GM12878 (cell line): ENCODE measurements at regions not wholly inside any gene's neighbourhood (a gene's known extent, or its start where the extent isn't known, plus 50 kb on each side); places are given as distances from the start of the nearest gene placed in this dataset.
A peak's percentile ranks its signal among the peaks of the same experiment; 100 is the strongest.

Source experiments
- ATAC-seq: fragments of 200-7000 bp; cut with Tn5 transposase; 3 replicates; pipeline ENCODE4 v1.9.1; 2020; ENCODE audit warnings: mild to moderate bottlenecking, moderate library complexity
- BruUV-seq: library from RNA; stranded (reverse); fragments of 400-500 nt; replicated peaks from 2 replicates; lab custom pipeline; 2021; lab: Mats Ljungman, UMichigan
- CTCF ChIA-PET: fragments of 300-600 bp; sonication (Branson Sonifier 250); formaldehyde crosslinking; extraction: SDS; loops from one replicate; lab custom pipeline; 2021; ENCODE audit warnings: inconsistent platforms; lab: Yijun Ruan, JAX
- POLR2A ChIA-PET: fragments of 350-600 bp; formaldehyde crosslinking; extraction: SDS; loops from one replicate; lab custom pipeline; 2021; ENCODE audit warnings: inconsistent platforms; lab: Charles Lee
- RAD21 ChIA-PET: fragments of 300-600 bp; sonication (Branson Sonifier 250); formaldehyde crosslinking; loops from one replicate; lab custom pipeline; 2023; ENCODE audit warnings: antibody characterized with exemption; ENCODE audit not compliant: unreplicated experiment; lab: Charles Lee
- SMC1A ChIA-PET: fragments of 300-600 bp; sonication (Branson Sonifier 250); formaldehyde crosslinking; loops from one replicate; lab custom pipeline; 2023; ENCODE audit not compliant: unreplicated experiment, uncharacterized antibody; lab: Charles Lee
- DNase-seq: peaks from one replicate; pipeline ENCODE4 v3.0.0-alpha.2; 2011; ENCODE audit warnings: low read depth, low spot score
- FAIRE-seq: peaks from 3 replicates; lab custom pipeline; 2011; peaks lifted over from hg19 to GRCh38; lab: Jason Lieb, UNC
- H2AFZ ChIP-seq: 2 replicates; pipeline ENCODE4 v1.6.0; 2011; ENCODE audit warnings: low read depth, low read length, control low read depth; ENCODE audit not compliant: control insufficient read depth
- H3K27ac ChIP-seq: 2 replicates; pipeline ENCODE4 v1.5.1; 2011; ENCODE audit warnings: control low read depth; ENCODE audit not compliant: control insufficient read depth, insufficient read depth
- H3K27me3 ChIP-seq, 2 experiments: replicated peaks in 1 of 2; 2 replicates each; pipeline versions ENCODE4 v1.6.0 to v1.6.1; 2011; ENCODE audit warnings: low read length in 1 of 2; ENCODE audit not compliant: control insufficient read depth in 2 of 2, insufficient read depth in 2 of 2
- H3K36me3 ChIP-seq, 2 experiments: 2 replicates each; pipeline ENCODE4 v1.5.1; 2011; ENCODE audit warnings: low read length in 1 of 2; ENCODE audit not compliant: control insufficient read depth in 2 of 2, insufficient read depth in 2 of 2
- H3K4me1 ChIP-seq: 2 replicates; pipeline ENCODE4 v1.6.1; 2011; ENCODE audit warnings: mild to moderate bottlenecking, low read length, moderate library complexity, mixed read lengths; ENCODE audit not compliant: control insufficient read depth, insufficient read depth
- H3K4me2 ChIP-seq: 2 replicates; pipeline ENCODE4 v1.6.0; 2011; ENCODE audit warnings: control low read depth; ENCODE audit not compliant: control insufficient read depth, insufficient read depth
- H3K4me3 ChIP-seq: fragments of 200-600 bp; sonication (generic); 2 replicates; pipeline ENCODE4 v1.5.1; 2016
- H3K79me2 ChIP-seq: 2 replicates; pipeline ENCODE4 v1.6.0; 2011; ENCODE audit warnings: low read length; ENCODE audit not compliant: control insufficient read depth, insufficient read depth
- H3K9ac ChIP-seq: 2 replicates; pipeline ENCODE4 v1.8.0; 2011; ENCODE audit warnings: low read length, control low read depth, mixed read lengths; ENCODE audit not compliant: control insufficient read depth, insufficient read depth
- H3K9me3 ChIP-seq: replicated peaks from 3 replicates; pipeline ENCODE4 v1.5.1; 2011; ENCODE audit warnings: mild to moderate bottlenecking, low read length; ENCODE audit not compliant: control insufficient read depth, insufficient read depth
- H4K20me1 ChIP-seq: 2 replicates; pipeline ENCODE4 v1.6.0; 2011; ENCODE audit not compliant: control insufficient read depth, insufficient read depth
- BRCA1 ChIP-seq: IDR thresholded peaks from 2 replicates; pipeline ENCODE4 v1.6.1; 2011; ENCODE audit warnings: low read depth, low read length, improper control_type of control experiment
- CHD4 ChIP-seq: fragments of 200-600 bp; sonication (generic); IDR thresholded peaks from 2 replicates; pipeline ENCODE4 v1.6.1; 2016; ENCODE audit warnings: mild to moderate bottlenecking
- E2F4 ChIP-seq: IDR thresholded peaks from 2 replicates; pipeline ENCODE4 v1.6.1; 2012; ENCODE audit warnings: low read depth, low read length, improper control_type of control experiment
- FOXM1 ChIP-seq: IDR thresholded peaks from 2 replicates; pipeline ENCODE4 v1.6.1; 2012; ENCODE audit warnings: low read depth, mild to moderate bottlenecking, inconsistent platforms, low read length, moderate library complexity
- IKZF1 ChIP-seq: fragments of 450-650 bp; conservative IDR thresholded peaks from 2 replicates; pipeline ENCODE4 v1.6.1; 2017; ENCODE audit warnings: antibody characterized with exemption, mild to moderate bottlenecking
- PBX3 ChIP-seq: IDR thresholded peaks from 2 replicates; pipeline ENCODE4 v1.6.1; 2011; ENCODE audit warnings: mild to moderate bottlenecking, low read depth, low read length, moderate library complexity; ENCODE audit not compliant: insufficient replicate concordance
- RAD21 ChIP-seq: IDR thresholded peaks from 2 replicates; pipeline ENCODE4 v1.6.1; 2011; ENCODE audit warnings: mild to moderate bottlenecking, low read depth, low read length, moderate library complexity; ENCODE audit not compliant: insufficient read depth
- SUZ12 ChIP-seq: fragments of 200-600 bp; sonication (generic); IDR thresholded peaks from one replicate; pipeline ENCODE4 v1.6.1; 2018; ENCODE audit warnings: antibody characterized with exemption, mild to moderate bottlenecking; ENCODE audit not compliant: unreplicated experiment
- TARDBP ChIP-seq: IDR thresholded peaks from 2 replicates; pipeline ENCODE4 v1.6.1; 2016; ENCODE audit warnings: borderline replicate concordance
- WGBS: methylation state at CpG from one replicate; pipeline ENCODE4 v1.1.6; 2016; ENCODE audit warnings: low lambda C conversion rate; ENCODE audit not compliant: insufficient replicate concordance, insufficient coverage; ENCODE audit errors: missing lambda C conversion rate; 5-methylcytosine and 5-hydroxymethylcytosine counted together
- in situ Hi-C: fragments of 300-500 bp; cut with MboI; formaldehyde crosslinking; loops from 9 replicates; pipeline ENCODE4 v1.14.3; 2018; ENCODE audit warnings: mixed read lengths
- intact Hi-C: fragments of 100-400 bp; cut with micrococcal nuclease; formaldehyde crosslinking; loops from one replicate; pipeline ENCODE4 v1.14.2; 2022; ENCODE audit not compliant: unreplicated experiment
- TF ChIP-seq, protein P1 (sequence below): fragments of 450-650 bp; IDR thresholded peaks from 2 replicates; pipeline ENCODE4 v1.6.1; 2014; ENCODE audit warnings: mild to moderate bottlenecking
- TF ChIP-seq, protein P2 (sequence below): fragments of 450-650 bp; conservative IDR thresholded peaks from 2 replicates; pipeline ENCODE4 v1.6.1; 2017; ENCODE audit warnings: mild to moderate bottlenecking, moderate library complexity

DNA sequence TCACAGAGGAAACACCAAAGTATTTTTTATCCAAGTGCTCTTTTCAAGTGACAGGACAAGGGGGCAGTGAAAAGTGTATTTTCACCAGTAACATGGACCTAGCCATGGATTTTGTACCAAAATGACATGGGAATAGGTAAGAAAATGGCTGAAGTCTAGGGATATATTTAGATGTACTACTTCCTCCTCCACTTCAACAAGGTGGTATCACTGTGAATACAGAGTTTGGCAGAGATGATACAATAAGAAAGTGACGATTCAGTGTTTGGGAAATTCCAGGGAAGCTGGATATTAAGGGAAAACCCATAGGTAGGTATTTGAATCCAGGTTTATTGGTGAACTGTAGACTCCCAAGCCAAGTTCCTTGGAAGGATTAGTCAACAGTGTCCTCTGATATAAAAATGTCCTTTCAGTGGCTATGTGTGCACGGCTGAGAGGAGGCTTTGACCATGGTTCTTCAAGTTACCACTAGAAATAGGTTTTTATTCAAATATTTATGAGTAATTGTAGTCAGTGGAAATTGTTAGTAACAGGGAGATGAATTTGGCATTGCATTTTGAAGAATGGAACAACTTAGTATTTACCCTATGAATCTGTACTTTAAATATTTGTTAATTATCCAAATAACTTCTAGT is 356.0 kb upstream of the CITED2 start:
- TF ChIP-seq E2F4 (no peak), IKZF1 (0 out of 2 replicates have a peak, but pooled peaks have one; percentile 24)
- CTCF ChIA-PET = interaction anchor here (0.7 kb wide), 1 partner anchor 115 kb away, joined by 3 read pairs; no protein-coding TSS in a partner anchor
- in situ Hi-C loops (no loop called here), intact Hi-C loops (no loop called here)
- WGBS = 0% methylated on average over 2 of the region's 2 CpGs
- Histone ChIP-seq H3K36me3 (no peaks in the 10 kb centered on the region), H2AFZ (peak overlapping the region; percentile 17; the same call in 1 of the 2 replicates), H4K20me1 (no peaks in the 10 kb centered on the region), H3K9ac (no peak overlapping the region), H3K27me3 (no peaks in the 10 kb centered on the region), H3K4me2 (no peak overlapping the region), H3K4me3 (no peak overlapping the region), H3K79me2 (no peaks in the 10 kb centered on the region), H3K27ac (no peak overlapping the region), H3K4me1 (no peaks in the 10 kb centered on the region), H3K9me3 (no peaks in the 10 kb centered on the region)
- RAD21 ChIA-PET = no interaction called here
- no peak for ATAC-seq
- no TSS peak for BruUV-seq
- SMC1A ChIA-PET = interaction anchor here (0.9 to 1.3 kb wide), 2 partner anchors 12 to 154 kb away, joined by 3 read pairs; no protein-coding TSS in a partner anchor
- DNase-seq = no peak
- POLR2A ChIA-PET = no interaction called here
- no peak for FAIRE-seq

GRCh38 chr6:139728876-139729427 is 354.5 kb upstream of the CITED2 start:
- intact Hi-C loops = no loop called here
- CTCF ChIA-PET = no interaction called here
- TF ChIP-seq BRCA1 = no peak
- TF ChIP-seq RAD21 = no peak
- TF ChIP-seq SUZ12 = no peak
- TF ChIP-seq, protein P1, sequence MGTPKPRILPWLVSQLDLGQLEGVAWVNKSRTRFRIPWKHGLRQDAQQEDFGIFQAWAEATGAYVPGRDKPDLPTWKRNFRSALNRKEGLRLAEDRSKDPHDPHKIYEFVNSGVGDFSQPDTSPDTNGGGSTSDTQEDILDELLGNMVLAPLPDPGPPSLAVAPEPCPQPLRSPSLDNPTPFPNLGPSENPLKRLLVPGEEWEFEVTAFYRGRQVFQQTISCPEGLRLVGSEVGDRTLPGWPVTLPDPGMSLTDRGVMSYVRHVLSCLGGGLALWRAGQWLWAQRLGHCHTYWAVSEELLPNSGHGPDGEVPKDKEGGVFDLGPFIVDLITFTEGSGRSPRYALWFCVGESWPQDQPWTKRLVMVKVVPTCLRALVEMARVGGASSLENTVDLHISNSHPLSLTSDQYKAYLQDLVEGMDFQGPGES = no peak
- no peak for TF ChIP-seq PBX3
- no peak for TF ChIP-seq TARDBP
- no peak for TF ChIP-seq FOXM1
- no peak for TF ChIP-seq CHD4
- TF ChIP-seq, protein P2, sequence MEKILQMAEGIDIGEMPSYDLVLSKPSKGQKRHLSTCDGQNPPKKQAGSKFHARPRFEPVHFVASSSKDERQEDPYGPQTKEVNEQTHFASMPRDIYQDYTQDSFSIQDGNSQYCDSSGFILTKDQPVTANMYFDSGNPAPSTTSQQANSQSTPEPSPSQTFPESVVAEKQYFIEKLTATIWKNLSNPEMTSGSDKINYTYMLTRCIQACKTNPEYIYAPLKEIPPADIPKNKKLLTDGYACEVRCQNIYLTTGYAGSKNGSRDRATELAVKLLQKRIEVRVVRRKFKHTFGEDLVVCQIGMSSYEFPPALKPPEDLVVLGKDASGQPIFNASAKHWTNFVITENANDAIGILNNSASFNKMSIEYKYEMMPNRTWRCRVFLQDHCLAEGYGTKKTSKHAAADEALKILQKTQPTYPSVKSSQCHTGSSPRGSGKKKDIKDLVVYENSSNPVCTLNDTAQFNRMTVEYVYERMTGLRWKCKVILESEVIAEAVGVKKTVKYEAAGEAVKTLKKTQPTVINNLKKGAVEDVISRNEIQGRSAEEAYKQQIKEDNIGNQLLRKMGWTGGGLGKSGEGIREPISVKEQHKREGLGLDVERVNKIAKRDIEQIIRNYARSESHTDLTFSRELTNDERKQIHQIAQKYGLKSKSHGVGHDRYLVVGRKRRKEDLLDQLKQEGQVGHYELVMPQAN = no peak

More at GRCh38 chr6:139728876-139729427, 354.5 kb upstream of the CITED2 start:
- SMC1A ChIA-PET = no interaction called here
- in situ Hi-C loops = no loop called here
- H3K27me3 ChIP-seq = no peaks in the 10 kb centered on the region
- POLR2A ChIA-PET = no interaction called here
- H3K36me3 ChIP-seq = no peaks in the 10 kb centered on the region
- ATAC-seq (no peak), DNase-seq (no peak), FAIRE-seq (no peak)
- no peak overlapping the region for H3K4me3 ChIP-seq
- H3K4me1 ChIP-seq = no peaks in the 10 kb centered on the region
- H3K4me2 ChIP-seq = no peak overlapping the region
- no peaks in the 10 kb centered on the region for H3K9me3 ChIP-seq
- no TSS peak for BruUV-seq
- WGBS = 61% methylated on average over 5 of the region's 5 CpGs
- RAD21 ChIA-PET = no interaction called here
- no peaks in the 10 kb centered on the region for H3K79me2 ChIP-seq
- no peak overlapping the region for H2AFZ ChIP-seq
- no peak overlapping the region for H3K9ac ChIP-seq
- no peaks in the 10 kb centered on the region for H4K20me1 ChIP-seq
- no peak overlapping the region for H3K27ac ChIP-seq
